Lower leg skin (tissue), 3 donors: ENCODE measurements at regions not wholly inside any gene's neighbourhood (a gene's known extent, or its start where the extent isn't known, plus 50 kb on each side); places are given as distances from the start of the nearest gene placed in this dataset.
"Not testable (repeated sequence)": the region's sequence is repeated elsewhere in the genome, so short reads cannot be mapped to it uniquely, and the experiment has no call there.

Experiments used
- CTCF ChIP-seq, 3 donors: fragments of 450-650 bp; IDR thresholded peaks; one replicate each; pipeline ENCODE4 v1.5.1; 2016; ENCODE audit warnings: antibody characterized with exemption in 3 of 3, mild to moderate bottlenecking in 3 of 3, moderate library complexity in 2 of 3
- POLR2A ChIP-seq, 2 donors: fragments of 450-650 bp; IDR thresholded peaks; one replicate each; pipeline ENCODE4 v1.6.1; 2016 to 2017; ENCODE audit warnings: antibody characterized with exemption in 2 of 2, mild to moderate bottlenecking in 1 of 2, moderate library complexity in 1 of 2

GRCh38 chr16:21533474-21533873 lies 65.9 kb upstream of the METTL9 start:
- TF ChIP-seq CTCF, POLR2A (IDR thresholded peaks at IDR 0.05): not testable (repeated sequence)
